HG03571 (cell line): ENCODE measurements at regions not wholly inside any gene's neighbourhood (a gene's known extent, or its start where the extent isn't known, plus 50 kb on each side); places are given as distances from the start of the nearest gene placed in this dataset.
"Not testable (repeated sequence)": the region's sequence is repeated elsewhere in the genome, so short reads cannot be mapped to it uniquely, and the experiment has no call there.

Experiments
- ATAC-seq: cut with Tn5 transposase; IDR thresholded peaks from one replicate; pipeline ENCODE4 v1.9.1; 2021; ENCODE audit not compliant: unreplicated experiment

DNA sequence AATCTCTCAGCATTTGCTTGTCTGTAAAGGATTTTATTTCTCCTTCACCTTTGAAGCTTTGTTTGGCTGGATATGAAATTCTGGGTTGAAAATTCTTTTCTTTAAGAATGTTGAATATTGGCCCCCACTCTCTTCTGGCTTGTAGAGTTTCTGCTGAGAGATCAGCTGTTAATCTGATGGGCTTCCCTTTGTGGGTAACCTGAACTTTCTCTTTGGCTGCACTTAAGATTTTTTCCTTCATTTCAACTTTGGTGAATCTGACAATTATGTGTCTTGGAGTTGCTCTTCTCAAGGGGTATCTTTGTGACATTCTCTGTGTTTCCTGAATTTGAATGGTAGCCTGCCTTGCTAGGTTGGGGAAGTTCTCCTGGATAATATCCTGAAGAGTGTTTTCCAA, 189.4 kb downstream of the TTC6 start:
- not testable (repeated sequence) for ATAC-seq

DNA sequence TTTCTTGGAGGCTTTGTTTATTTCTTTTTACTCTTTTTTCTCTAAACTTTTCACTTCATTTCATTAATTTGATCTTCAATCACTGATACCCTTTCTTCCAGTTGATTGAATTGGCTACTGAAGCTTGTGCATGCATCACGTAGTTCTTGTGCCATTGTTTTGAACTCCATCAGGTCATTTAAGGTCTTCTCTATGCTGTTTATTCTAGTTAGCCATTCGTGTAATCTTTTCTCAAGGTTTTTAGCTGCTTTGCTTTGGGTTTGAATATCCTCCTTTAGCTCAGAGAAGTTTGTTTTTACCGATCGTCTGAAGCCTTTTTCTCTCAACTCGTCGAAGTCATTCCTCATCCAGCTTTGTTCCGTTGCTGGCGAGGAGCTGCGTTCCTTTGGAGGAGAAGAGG, 189.9 kb downstream of the TTC6 start:
- not testable (repeated sequence) for ATAC-seq

DNA sequence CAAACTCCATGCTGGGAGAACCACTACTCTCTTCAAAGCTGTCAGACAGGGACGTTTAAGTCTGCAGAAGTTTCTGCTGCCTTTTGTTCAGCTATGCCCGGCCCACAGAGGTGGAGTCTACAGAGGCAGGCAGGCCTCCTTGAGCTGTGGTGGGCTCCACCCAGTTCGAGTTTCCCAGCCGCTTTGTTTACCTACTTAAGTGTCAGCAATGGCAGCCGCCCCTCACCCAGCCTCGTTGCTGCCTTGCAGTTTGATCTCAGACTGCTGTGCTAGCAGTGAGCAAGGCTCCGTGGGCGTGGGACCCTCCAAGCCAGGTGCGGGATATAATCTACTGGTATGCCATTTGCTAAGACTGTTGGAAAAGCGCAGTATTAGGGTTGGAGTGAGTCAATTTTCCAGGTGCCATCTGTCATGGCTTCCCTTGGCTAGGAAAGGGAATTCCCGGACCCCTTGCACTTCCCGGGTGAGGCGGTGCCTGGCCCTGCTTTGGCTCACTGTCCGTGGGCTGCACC, 190.7 kb downstream of the TTC6 start:
- ATAC-seq: not testable (repeated sequence)

DNA sequence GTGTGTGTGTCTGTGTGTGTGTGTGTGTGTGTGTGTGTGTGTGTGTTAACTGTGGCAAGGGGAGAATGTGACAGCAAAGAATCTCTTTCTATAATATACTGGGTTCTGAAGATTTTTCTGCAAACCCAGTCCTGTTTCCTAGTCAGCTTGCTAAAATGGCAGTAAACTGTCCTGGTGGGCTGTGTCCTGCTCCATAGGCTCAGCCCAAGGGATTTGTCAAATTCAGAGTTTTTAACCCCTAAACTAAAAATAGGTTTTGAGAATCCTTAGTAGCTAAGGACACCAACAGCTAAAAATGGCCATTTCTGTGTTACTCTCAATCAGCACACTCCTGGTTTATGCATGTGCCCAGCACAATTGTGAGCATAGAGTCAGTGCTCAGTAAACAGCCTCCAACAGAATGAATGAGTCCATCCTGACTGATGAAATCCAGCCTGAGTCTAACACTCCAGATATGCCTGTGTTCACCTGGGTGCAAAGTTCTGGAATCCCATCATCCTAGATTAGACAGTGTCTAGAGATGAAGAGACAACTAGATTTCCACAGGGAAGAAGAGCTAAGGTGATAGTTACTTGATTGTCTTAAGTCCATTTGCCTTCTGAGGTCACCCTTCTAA, 192.6 kb downstream of the TTC6 start:
- ATAC-seq: no peak

DNA sequence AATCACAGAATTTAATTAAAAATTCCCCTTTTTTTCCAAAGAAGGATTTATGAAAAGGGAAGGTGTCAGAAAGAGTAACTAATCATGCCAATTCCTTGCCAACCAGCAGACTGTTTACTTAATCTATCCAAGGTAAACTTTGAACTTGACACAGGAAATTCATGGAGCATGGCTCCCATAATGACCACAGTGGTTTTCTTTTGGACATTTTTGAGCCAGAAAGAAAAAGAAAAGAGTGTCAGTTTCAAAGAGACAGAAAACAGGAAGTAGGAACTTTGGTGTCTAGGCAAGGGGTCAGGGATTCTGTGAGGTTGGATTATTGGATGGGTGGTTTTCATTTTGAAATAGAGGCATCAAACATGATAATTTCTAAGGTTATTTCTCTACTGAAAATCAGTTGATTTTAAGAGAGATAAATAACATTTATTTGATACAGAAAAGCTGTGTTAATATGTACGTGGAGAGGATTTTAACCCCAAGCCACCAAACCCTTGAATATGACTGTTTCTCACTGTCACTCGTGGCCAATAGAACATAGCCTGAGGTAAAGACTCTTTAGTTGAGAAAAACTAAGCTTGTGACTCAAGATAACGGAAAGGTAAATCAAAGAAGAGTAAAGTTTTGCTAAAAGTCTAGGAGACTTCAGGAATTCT, 196.1 kb downstream of the TTC6 start:
- no peak for ATAC-seq

DNA sequence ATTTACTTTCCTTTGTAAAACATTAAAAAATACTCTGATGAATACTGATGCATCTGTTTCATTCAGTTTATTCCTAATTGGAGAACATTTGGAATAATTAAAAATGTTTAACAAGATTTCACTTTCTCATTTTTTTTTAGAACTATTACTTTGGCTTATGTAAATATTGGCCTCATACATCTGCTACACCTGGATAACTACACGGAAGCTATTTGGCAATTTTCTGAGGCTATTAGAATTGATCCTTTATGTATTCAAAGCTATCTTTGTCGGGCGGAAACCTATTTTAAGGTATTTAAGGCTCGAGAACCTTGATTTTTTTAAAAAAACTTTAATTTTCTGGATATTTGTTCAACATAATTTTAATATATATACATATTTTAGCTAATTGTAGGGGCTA, 196.7 kb downstream of the TTC6 start:
- no peak for ATAC-seq

DNA sequence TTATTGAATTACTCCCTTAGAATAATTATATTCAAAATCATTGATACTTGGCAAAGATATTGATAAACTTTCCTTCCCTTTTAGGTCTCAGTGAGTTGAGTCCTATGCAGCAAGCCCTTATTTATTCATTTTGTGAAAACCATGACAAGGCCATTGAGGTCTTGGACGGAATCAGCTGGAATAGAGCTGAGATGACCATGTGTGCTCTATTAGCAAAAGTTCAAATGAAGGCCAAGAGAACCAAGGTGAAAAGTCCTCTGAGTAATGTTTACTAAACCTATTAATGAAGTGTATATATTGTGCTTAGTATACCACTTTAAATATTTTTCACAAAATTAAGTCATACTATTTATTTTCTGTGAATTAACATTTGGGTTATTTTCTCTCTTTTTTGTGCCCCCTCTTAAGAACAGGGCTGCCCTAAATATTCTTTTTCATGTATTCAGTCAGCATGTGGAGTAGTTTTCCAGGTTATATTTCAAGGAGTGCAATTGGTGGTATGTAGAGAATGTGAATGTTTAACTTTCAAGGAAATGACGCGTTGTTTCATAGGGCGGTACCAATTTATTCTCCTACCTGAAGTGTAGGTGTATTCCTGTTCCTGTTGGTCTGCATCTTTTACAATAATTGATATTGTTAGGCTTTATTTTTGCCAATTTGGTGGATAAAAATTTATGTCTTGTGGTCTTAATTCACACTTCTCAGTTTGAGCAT, 201.4 kb downstream of the TTC6 start:
- ATAC-seq: no peak

DNA sequence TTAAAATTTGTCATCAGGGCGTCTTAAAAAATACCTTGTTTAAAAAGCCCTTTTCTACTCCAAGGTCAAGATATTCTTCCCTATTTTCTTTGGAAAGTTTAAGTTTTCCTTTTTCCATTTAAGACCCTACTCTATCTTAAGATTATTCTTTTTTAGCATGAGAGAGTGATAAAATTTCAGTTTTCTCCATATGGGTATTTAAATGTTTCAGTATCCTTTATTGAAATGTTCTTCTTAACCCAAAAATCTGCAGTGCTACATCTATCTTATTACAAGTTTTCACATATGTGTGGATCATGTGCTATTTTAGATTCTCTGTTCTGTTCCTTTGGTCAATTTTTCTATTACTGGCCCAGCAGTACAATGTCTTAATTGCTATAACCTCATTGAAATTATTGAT, 202.2 kb downstream of the TTC6 start:
- no peak for ATAC-seq

DNA sequence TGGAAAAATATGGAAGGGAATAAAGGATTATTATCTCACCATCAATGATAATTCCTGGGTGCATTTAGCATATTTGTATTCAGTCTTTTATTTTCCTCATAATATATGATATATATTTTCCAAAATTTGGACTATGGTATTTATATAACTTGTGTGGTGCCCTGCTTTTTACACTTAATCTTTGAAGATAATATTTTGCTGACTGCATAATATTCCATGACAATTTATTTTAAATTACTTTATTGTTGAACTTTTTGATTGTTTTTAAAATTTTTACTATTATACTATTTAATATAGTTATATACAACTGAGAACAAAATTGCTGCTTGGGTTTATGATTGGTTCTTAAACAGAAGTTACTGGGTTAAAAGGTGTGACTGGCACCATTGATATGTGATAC, 212.3 kb downstream of the TTC6 start:
- no peak for ATAC-seq

DNA sequence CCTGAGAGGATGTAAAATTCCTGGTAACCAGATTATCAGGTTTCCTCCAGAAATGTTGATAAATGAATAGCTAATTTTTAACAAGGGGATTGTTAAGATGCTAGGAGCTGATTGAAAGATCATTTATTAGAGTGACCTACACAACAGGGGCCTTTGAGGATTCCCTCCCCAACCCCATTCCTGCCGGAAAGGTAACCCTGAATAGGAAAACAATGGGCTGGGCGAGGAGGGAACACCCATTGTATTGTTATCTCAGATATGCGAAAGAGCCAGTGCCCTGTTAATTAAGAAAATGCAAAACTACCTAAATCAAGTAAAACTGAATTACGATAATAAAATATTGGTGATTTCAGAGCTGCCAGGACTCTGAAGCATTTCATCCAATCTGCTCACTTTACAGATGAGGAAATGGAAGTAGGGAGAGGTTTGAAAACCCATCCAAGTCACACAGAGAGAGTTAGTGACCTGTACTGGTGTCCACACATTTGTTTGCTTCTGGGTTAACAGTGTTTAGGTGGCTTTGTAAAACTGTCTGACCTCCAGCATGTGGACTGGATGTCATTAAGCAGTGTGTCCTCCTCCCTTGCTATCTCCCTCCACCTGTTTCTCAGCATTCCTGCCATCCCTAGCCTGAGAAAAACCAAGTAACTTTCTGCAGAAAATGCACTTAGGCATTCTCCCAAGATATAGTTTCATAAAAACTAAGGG, 214.8 kb downstream of the TTC6 start:
- no peak for ATAC-seq

DNA sequence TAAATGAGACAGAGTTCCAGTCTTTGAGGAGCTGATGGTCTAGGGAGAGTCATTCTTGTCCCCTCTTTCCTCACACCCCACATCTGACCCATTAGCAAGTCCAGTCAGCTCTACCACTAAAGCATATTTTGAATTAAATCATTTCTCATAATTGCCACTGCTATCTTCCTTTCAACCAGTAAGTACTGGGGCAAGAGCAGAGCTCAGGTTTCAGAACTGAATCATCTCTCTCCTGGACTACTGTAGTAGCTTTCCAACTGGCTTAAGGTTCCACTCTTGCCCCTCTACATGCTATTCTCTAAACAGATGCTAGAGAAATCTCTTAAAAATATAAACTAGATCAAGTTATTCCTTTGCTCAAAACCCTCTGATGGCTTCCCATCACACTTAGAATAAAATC, 218.3 kb downstream of the TTC6 start:
- no peak for ATAC-seq

DNA sequence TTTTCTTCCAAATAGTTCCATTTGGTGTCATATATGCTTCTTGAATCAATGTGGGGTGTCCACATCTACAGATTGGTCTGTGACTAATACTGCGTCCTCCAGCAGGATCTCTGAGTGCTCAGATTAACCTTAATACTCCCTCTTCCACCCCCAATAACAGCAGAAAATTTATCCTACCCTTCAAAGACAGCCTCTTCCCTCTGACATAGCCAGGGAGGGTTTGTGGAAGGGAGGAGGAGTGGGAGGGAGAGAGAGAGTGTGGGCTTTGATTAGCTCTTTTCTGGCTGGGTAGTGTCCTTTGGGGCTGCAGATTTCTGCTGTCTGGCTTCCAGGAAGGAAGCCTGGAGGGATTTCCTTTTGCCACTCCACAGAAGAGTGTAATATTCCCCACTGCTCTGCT, 220.7 kb downstream of the TTC6 start:
- ATAC-seq: no peak

DNA sequence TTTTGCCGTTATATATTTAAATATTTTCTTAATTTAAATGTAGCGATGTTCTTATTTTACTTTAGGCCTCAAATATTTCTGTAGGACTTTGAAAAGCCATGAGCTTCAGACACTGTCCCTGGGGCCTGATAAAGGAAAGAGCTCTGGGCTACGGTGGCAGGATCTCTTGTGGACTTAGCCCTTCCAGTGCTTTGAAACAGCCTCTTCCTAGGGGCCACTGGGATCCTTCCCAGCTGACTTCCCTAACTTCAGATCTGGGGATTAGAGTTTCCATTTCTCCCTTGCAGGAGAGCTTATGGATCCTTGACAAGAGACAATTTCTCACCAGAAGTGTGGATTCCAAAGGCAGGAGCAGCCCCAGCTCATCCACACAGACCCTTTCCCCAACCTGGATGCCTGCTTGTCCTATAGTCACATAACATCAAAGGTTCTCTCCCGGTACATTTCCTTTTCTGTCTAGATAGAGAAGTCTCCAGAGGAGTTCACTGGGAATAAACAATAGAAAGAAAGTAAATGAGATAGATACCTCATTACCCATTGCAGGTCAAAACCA, 221.4 kb downstream of the TTC6 start:
- ATAC-seq: no peak

DNA sequence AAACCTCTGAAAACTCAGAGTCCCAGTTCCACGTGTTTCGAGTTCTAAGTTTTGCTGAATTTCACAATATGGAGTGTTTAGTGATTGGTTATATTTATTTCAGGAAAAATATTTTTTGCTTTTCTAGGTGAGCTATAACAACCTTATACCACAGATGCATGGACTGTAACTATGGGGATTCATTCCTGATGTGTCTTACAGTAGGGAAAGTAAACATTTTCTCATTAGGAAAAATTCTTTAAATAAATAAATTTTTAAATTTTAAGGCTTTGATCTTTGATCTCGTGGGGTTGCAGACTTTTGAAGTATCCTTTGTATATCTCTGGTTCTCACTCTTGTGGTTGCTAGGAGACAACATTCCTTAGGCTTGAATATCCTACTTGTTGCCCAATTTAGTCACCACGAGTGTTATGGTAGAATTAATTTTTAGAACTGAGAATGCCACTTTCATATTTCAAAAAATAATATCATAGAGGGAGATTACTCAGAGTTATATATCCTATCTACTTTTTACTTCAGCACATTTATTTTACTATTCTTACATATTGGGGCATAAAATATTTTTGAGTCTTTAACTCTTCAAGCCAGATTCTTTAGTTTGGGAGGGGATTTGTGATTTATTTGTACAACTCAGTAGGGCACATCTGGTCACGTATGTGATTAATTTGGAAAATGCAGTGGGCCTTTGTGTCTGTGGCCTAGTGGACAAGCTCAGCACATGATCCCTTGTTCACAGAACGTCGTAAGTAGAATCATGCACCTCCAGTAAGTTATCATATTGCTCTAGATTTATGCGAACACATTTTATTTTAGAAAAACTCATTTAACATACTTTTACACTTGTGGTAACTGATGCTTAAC, 224.0 kb downstream of the TTC6 start:
- no peak for ATAC-seq

DNA sequence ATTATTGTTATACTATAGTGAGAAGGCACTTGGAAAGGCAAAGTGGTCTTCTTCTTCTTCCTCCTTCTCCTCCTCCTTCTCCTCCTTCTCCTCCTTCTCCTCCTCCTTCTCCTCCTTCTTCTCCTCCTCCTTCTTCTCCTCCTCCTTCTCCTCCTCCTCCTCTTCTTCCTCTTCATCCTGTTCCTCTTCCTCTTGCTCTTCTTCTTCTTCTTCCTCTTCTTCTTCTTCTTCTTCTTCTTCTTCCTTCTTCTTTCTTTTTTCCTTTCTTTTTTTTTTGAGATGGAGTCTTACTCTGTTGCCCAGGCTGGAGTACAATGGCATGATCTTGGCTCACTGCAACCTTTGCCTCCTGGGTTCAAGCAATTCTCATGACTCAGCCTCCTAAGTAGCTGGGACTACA, 225.4 kb downstream of the TTC6 start:
- ATAC-seq: not testable (repeated sequence)

DNA sequence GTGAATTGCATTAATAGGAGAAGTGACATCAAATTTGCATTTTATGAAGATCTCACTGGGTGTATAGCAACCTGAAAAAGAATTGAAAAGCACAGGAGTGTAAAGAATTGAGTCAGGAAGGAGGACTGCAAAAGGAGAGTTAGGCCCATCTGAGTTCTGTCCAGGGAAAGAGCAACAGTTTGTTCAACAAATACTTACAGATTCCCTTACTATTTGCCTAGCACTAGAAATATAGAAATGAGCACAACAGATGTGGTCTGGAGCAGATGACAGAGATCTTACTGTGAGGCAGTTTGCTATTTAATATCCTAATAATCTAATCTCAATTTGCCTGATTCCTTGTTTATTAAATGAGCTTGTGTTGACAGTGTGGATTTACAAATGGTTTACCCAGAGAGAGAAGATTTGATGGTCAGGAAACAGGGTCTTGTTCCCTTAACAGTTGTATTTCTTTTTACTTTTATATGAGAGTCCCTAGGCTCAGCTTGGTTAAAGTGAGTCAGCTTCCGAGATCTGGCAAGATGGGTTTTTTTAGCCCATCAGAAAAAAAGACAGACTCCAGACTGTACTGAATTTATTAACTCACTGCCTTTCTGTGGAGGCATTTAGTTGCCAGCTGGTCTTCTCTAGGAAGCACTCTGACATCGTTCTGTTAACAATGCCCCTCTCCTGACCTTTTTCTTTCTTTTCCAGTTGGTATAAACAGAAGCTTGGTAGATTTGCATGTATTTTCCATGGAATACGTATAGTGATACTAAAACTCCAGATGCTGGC, 229.7 kb downstream of the TTC6 start:
- no peak for ATAC-seq

DNA sequence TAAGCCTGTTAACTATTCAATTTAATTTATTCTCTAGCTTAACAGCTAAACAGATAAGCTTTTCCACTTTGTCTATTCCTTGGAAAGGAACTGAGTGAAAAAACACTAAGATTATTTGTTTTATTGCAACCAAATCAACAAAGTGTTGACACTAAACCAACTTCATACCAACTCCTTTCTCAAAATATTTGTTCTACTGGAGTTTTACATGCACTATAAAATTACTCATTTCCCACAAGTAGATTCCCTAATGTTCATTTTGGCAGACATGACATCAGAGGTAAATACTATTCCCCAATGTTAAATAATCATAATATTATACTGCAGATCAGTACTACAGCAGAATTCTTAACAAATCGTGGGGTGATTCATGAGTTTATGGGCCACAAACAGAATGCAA, 231.4 kb downstream of the TTC6 start:
- ATAC-seq: no peak

DNA sequence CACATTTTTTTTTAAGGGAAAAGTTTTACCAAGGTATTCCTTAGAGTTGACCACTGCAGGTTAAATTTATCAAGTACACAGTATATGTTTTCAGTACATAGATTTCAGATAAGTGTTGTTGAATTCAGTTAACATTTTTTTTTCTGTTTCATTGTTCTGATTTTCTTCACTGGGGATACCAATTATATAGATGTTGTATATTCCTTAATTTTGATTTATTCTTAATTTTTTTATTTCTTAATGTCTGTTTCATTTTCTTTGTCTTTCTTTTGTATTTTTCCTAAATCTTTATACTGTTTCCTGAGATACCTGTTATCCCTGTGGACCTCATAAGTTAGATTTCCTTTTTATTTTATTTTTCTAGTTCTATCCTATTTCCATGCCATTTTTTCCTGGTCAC, 234.8 kb downstream of the TTC6 start:
- ATAC-seq: no peak

DNA sequence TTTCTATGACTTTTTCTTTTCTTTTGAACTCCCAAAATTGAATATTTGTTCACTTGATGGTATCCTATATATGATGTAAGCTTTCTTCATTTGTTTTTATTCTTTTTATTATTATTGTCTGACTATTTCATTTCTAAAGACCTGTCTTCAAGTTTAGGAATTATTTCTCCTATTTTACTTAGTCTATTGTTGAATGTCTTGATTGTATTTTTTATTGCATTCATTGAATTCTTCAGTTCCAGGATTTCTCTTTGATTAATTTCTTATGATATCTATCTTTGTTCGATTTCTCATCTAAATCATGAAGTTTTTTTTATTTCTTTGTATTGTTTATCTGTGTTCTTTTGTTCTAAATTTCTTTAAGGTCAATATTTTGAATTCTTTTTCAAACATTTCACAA, 238.8 kb downstream of the TTC6 start:
- no peak for ATAC-seq

DNA sequence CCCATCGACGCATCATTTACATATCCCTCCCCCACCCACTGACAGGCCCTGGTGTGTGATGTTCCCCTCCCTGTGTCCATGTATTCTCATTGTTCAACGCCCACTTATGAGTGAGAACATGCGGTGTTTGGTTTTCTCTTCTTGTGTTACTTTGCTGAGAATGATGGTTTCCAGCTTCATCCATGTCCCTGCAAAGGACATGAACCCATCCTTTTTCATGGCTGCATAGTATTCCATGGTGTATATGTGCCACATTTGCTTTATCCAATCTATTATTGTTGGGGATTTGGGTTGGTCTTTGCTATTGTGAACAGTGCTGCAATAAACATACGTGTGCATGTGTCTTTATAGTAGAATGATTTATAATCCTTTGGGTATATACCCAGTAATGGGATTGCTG, 243.3 kb downstream of the TTC6 start:
- ATAC-seq: not testable (repeated sequence)
